ENCODE measurements at regions not wholly inside any gene's neighbourhood (a gene's known extent, or its start where the extent isn't known, plus 50 kb on each side); places are given as distances from the start of the nearest gene placed in this dataset.
A peak's percentile ranks its signal among the peaks of the same experiment; 100 is the strongest.

- H3K4me3 ChIP-seq (ENCODE audit: low read length): no peak overlapping the region
- H3K27me3 ChIP-seq (replicated peaks; ENCODE audit: control insufficient read depth, insufficient read depth, low read length): peaks cover 34% of the 10 kb centered on the region
- H3K36me3 ChIP-seq (ENCODE audit: control insufficient read depth, insufficient read depth, low read length, severe bottlenecking): no peaks in the 10 kb centered on the region
- peaks cover 14% of the 10 kb centered on the region for H3K4me1 ChIP-seq (ENCODE audit: control insufficient read depth, insufficient read depth, low read length)
- H3K9me3 ChIP-seq (ENCODE audit: control insufficient read depth, low read length): no peaks in the 10 kb centered on the region
- no peak overlapping the region for H3K9ac ChIP-seq (ENCODE audit: low read length)
- DNase-seq (ENCODE audit: low read depth): no peak
Observed at GRCh38 chr11:71340086-71340606, 87.8 kb upstream of the SHANK2 start.

- Histone ChIP-seq H3K4me1 (ENCODE audit: control insufficient read depth, insufficient read depth, low read length) (peaks cover 14% of the 10 kb centered on the region), H3K9me3 (ENCODE audit: control insufficient read depth, low read length) (no peaks in the 10 kb centered on the region), H3K4me3 (ENCODE audit: low read length) (peak overlapping the region; percentile 62), H3K27me3 (replicated peaks; ENCODE audit: control insufficient read depth, insufficient read depth, low read length) (peaks cover 40% of the 10 kb centered on the region), H3K36me3 (ENCODE audit: control insufficient read depth, insufficient read depth, low read length, severe bottlenecking) (no peaks in the 10 kb centered on the region), H3K9ac (ENCODE audit: low read length) (no peak overlapping the region)
- DNase-seq (ENCODE audit: low read depth): no peak
Observed at GRCh38 chr11:71339396-71339881, 87.1 kb upstream of the SHANK2 start.

- Histone ChIP-seq H3K36me3 (ENCODE audit: control insufficient read depth, insufficient read depth, low read length, severe bottlenecking) (no peaks in the 10 kb centered on the region), H3K27me3 (replicated peaks; ENCODE audit: control insufficient read depth, insufficient read depth, low read length) (peaks cover 41% of the 10 kb centered on the region), H3K4me3 (ENCODE audit: low read length) (peak overlapping the region; percentile 62), H3K9me3 (ENCODE audit: control insufficient read depth, low read length) (peaks cover under 1% of the 10 kb centered on the region), H3K4me1 (ENCODE audit: control insufficient read depth, insufficient read depth, low read length) (peaks cover 14% of the 10 kb centered on the region), H3K9ac (ENCODE audit: low read length) (no peak overlapping the region)
- peak; percentile 5 for DNase-seq (ENCODE audit: low read depth)
Observed at GRCh38 chr11:71338801-71339395, 86.5 kb upstream of the SHANK2 start.

GRCh38 chr11:71336996-71337754 lies 84.8 kb upstream of the SHANK2 start:
- no peaks in the 10 kb centered on the region for H3K36me3 ChIP-seq (ENCODE audit: control insufficient read depth, insufficient read depth, low read length, severe bottlenecking)
- no peak overlapping the region for H3K4me3 ChIP-seq (ENCODE audit: low read length)
- H3K27me3 ChIP-seq (replicated peaks; ENCODE audit: control insufficient read depth, insufficient read depth, low read length): peaks cover 46% of the 10 kb centered on the region
- H3K9me3 ChIP-seq (ENCODE audit: control insufficient read depth, low read length): peaks cover 8% of the 10 kb centered on the region
- no peak for DNase-seq (ENCODE audit: low read depth)
- H3K4me1 ChIP-seq (ENCODE audit: control insufficient read depth, insufficient read depth, low read length): peaks cover 14% of the 10 kb centered on the region
- no peak overlapping the region for H3K9ac ChIP-seq (ENCODE audit: low read length)

GRCh38 chr11:71336176-71336995 lies 84.0 kb upstream of the SHANK2 start:
- DNase-seq (ENCODE audit: low read depth): no peak
- H3K4me3 ChIP-seq (ENCODE audit: low read length): no peak overlapping the region
- peaks cover 8% of the 10 kb centered on the region for H3K9me3 ChIP-seq (ENCODE audit: control insufficient read depth, low read length)
- peaks cover 14% of the 10 kb centered on the region for H3K4me1 ChIP-seq (ENCODE audit: control insufficient read depth, insufficient read depth, low read length)
- no peaks in the 10 kb centered on the region for H3K36me3 ChIP-seq (ENCODE audit: control insufficient read depth, insufficient read depth, low read length, severe bottlenecking)
- H3K27me3 ChIP-seq (replicated peaks; ENCODE audit: control insufficient read depth, insufficient read depth, low read length): peaks cover 44% of the 10 kb centered on the region
- no peak overlapping the region for H3K9ac ChIP-seq (ENCODE audit: low read length)

- Histone ChIP-seq H3K4me1 (ENCODE audit: control insufficient read depth, insufficient read depth, low read length) (peaks cover 14% of the 10 kb centered on the region), H3K4me3 (ENCODE audit: low read length) (no peak overlapping the region), H3K27me3 (replicated peaks; ENCODE audit: control insufficient read depth, insufficient read depth, low read length) (peaks cover 43% of the 10 kb centered on the region), H3K9ac (ENCODE audit: low read length) (no peak overlapping the region), H3K36me3 (ENCODE audit: control insufficient read depth, insufficient read depth, low read length, severe bottlenecking) (no peaks in the 10 kb centered on the region), H3K9me3 (ENCODE audit: control insufficient read depth, low read length) (peaks cover 8% of the 10 kb centered on the region)
- no peak for DNase-seq (ENCODE audit: low read depth)
Observed at GRCh38 chr11:71335371-71335770, 83.0 kb upstream of the SHANK2 start.

GRCh38 chr11:71334191-71334590 lies 81.8 kb upstream of the SHANK2 start:
- H3K4me3 ChIP-seq (ENCODE audit: low read length): no peak overlapping the region
- peaks cover 41% of the 10 kb centered on the region for H3K27me3 ChIP-seq (replicated peaks; ENCODE audit: control insufficient read depth, insufficient read depth, low read length)
- no peak overlapping the region for H3K9ac ChIP-seq (ENCODE audit: low read length)
- H3K4me1 ChIP-seq (ENCODE audit: control insufficient read depth, insufficient read depth, low read length): peaks cover 9% of the 10 kb centered on the region
- DNase-seq (ENCODE audit: low read depth): no peak
- peaks cover 8% of the 10 kb centered on the region for H3K9me3 ChIP-seq (ENCODE audit: control insufficient read depth, low read length)
- H3K36me3 ChIP-seq (ENCODE audit: control insufficient read depth, insufficient read depth, low read length, severe bottlenecking): no peaks in the 10 kb centered on the region

GRCh38 chr11:71333473-71333872 lies 81.1 kb upstream of the SHANK2 start:
- no peak for DNase-seq (ENCODE audit: low read depth)

GRCh38 chr11:71332447-71332846 lies 80.1 kb upstream of the SHANK2 start:
- Histone ChIP-seq H3K9me3 (ENCODE audit: control insufficient read depth, low read length) (peaks cover 8% of the 10 kb centered on the region), H3K36me3 (ENCODE audit: control insufficient read depth, insufficient read depth, low read length, severe bottlenecking) (no peaks in the 10 kb centered on the region), H3K27me3 (replicated peaks; ENCODE audit: control insufficient read depth, insufficient read depth, low read length) (peaks cover 40% of the 10 kb centered on the region), H3K4me1 (ENCODE audit: control insufficient read depth, insufficient read depth, low read length) (no peaks in the 10 kb centered on the region), H3K4me3 (ENCODE audit: low read length) (no peak overlapping the region), H3K9ac (ENCODE audit: low read length) (no peak overlapping the region)
- no peak for DNase-seq (ENCODE audit: low read depth)

More at GRCh38 chr11:71333473-71333872, 81.1 kb upstream of the SHANK2 start:
- Histone ChIP-seq H3K9ac (ENCODE audit: low read length) (no peak overlapping the region), H3K4me3 (ENCODE audit: low read length) (no peak overlapping the region), H3K9me3 (ENCODE audit: control insufficient read depth, low read length) (peaks cover 8% of the 10 kb centered on the region), H3K36me3 (ENCODE audit: control insufficient read depth, insufficient read depth, low read length, severe bottlenecking) (no peaks in the 10 kb centered on the region), H3K27me3 (replicated peaks; ENCODE audit: control insufficient read depth, insufficient read depth, low read length) (peaks cover 41% of the 10 kb centered on the region), H3K4me1 (ENCODE audit: control insufficient read depth, insufficient read depth, low read length) (peaks cover 2% of the 10 kb centered on the region)

- no peak for DNase-seq (ENCODE audit: low read depth)
- H3K4me1 ChIP-seq (ENCODE audit: control insufficient read depth, insufficient read depth, low read length): no peaks in the 10 kb centered on the region
- peaks cover 40% of the 10 kb centered on the region for H3K27me3 ChIP-seq (replicated peaks; ENCODE audit: control insufficient read depth, insufficient read depth, low read length)
Observed at GRCh38 chr11:71332046-71332445, 79.7 kb upstream of the SHANK2 start.

GRCh38 chr11:71331631-71332030 lies 79.3 kb upstream of the SHANK2 start:
- Histone ChIP-seq H3K36me3 (ENCODE audit: control insufficient read depth, insufficient read depth, low read length, severe bottlenecking) (no peaks in the 10 kb centered on the region), H3K4me3 (ENCODE audit: low read length) (no peak overlapping the region), H3K9ac (ENCODE audit: low read length) (no peak overlapping the region), H3K27me3 (replicated peaks; ENCODE audit: control insufficient read depth, insufficient read depth, low read length) (peaks cover 41% of the 10 kb centered on the region), H3K9me3 (ENCODE audit: control insufficient read depth, low read length) (peaks cover 8% of the 10 kb centered on the region), H3K4me1 (ENCODE audit: control insufficient read depth, insufficient read depth, low read length) (no peaks in the 10 kb centered on the region)
- DNase-seq (ENCODE audit: low read depth): no peak

More at GRCh38 chr11:71332046-71332445, 79.7 kb upstream of the SHANK2 start:
- no peak overlapping the region for H3K9ac ChIP-seq (ENCODE audit: low read length)
- H3K9me3 ChIP-seq (ENCODE audit: control insufficient read depth, low read length): peaks cover 8% of the 10 kb centered on the region
- no peak overlapping the region for H3K4me3 ChIP-seq (ENCODE audit: low read length)
- no peaks in the 10 kb centered on the region for H3K36me3 ChIP-seq (ENCODE audit: control insufficient read depth, insufficient read depth, low read length, severe bottlenecking)
